Pancreas (tissue), 10 donors: ENCODE measurements at regions not wholly inside any gene's neighbourhood (a gene's known extent, or its start where the extent isn't known, plus 50 kb on each side); places are given as distances from the start of the nearest gene placed in this dataset.
A peak's percentile ranks its signal among the peaks of the same experiment; 100 is the strongest.

Source experiments
- ATAC-seq, 4 donors: fragments of 200-7000 bp; cut with Tn5 transposase; one replicate each; pipeline versions ENCODE4 v1.8.0 to v1.9.1; 2020; ENCODE audit warnings: mild to moderate bottlenecking in 4 of 4, moderate library complexity in 4 of 4
- DNase-seq, 6 donors: peaks; one replicate each; pipeline ENCODE4 v3.0.0-alpha.2; 2020
- FAIRE-seq: peaks from 2 replicates; lab custom pipeline; 2012; peaks lifted over from hg19 to GRCh38; lab: Jason Lieb, UNC
- H3K27ac ChIP-seq, 4 donors: fragments of 200-600 bp; sonication (generic); 1 replicate in 3 of 4; 2 replicates in 1 of 4; pipeline versions ENCODE4 v1.5.0 to v1.8.0; 2020
- H3K27me3 ChIP-seq, 4 donors: fragments of 200-600 bp; one replicate each; pipeline ENCODE4 v1.8.0; 2021
- H3K36me3 ChIP-seq, 3 donors: fragments of 200-600 bp; sonication (generic) in 1 of 3; one replicate each; pipeline versions ENCODE4 v1.5.0 to v1.8.0; 2020 to 2021
- H3K4me1 ChIP-seq, 3 donors: fragments of 200-600 bp; one replicate each; pipeline ENCODE4 v1.8.0; 2021
- H3K4me3 ChIP-seq, 4 donors: fragments of 200-600 bp; sonication (generic) in 2 of 4; one replicate each; pipeline versions ENCODE4 v1.5.0 to v1.8.0; 2020 to 2021
- H3K9me3 ChIP-seq, 4 donors: fragments of 200-600 bp; one replicate each; pipeline ENCODE4 v1.8.0; 2021
- CTCF ChIP-seq, 4 donors: fragments of 200-600 bp; sonication (generic) in 3 of 4; IDR thresholded peaks; one replicate each; pipeline versions ENCODE4 v1.5.0 to v1.8.0; 2021; ENCODE audit warnings: antibody characterized with exemption in 4 of 4
- WGBS, 2 donors: extraction: QIAGEN DNeasy Blood & Tissue Kit; methylation state at CpG; one replicate each; pipeline ENCODE4 v1.1.7; 2013; 5-methylcytosine and 5-hydroxymethylcytosine counted together
- intact Hi-C, 3 donors: fragments of 100-400 bp; cut with DNase I; formaldehyde crosslinking; loops; one replicate each; pipeline versions ENCODE4 v1.11.1 to v1.14.2; 2022
- donor health status: healthy with polysubstance abuse.
- donor health status: DM: no; HTN: no; CAD: no; lungs with moderate emphysema.
- donor health status: DM: no; HTN: no; CAD: no.
- donor health status: control.
- donor health status: control.
- donor health status: Bipolar disorder and iron deficiency.
- donor health status: DM: yes; HTN: yes; CAD: no.
- donor health status: DM: no; HTN: no; CAD: no.
- donor health status: DM: no; HTN: no; CAD: no.
- donor health status: DM: yes; HTN: yes; CAD: no.

- intact Hi-C loops: no loop called here
- H3K4me1 ChIP-seq: no peaks in the 10 kb centered on the region
- no peak for TF ChIP-seq CTCF (IDR thresholded peaks at IDR 0.05)
- FAIRE-seq (no peak), DNase-seq (no peak), ATAC-seq (peak in 2 of 4 donors; percentile 61 to 68)
- H3K27me3 ChIP-seq: no peaks in the 10 kb centered on the region
- H3K36me3 ChIP-seq: no peaks in the 10 kb centered on the region
- no peaks in the 10 kb centered on the region for H3K9me3 ChIP-seq
- no peak overlapping the region for H3K27ac ChIP-seq
- H3K4me3 ChIP-seq: no peak overlapping the region
- 58 to 71% methylated on average over 11 of the region's 11 CpGs for WGBS, 2 donors
These were observed 151.7 kb downstream of the ZC3H11B start for GRCh38 chr1:219460896-219461815.

- H3K9me3 ChIP-seq: no peaks in the 10 kb centered on the region
- FAIRE-seq (no peak), DNase-seq (no peak), ATAC-seq (peak in 1 of 4 donors; percentile 31)
- H3K4me3 ChIP-seq: no peak overlapping the region
- intact Hi-C loops: no loop called here
- H3K27me3 ChIP-seq: no peaks in the 10 kb centered on the region
- WGBS, 2 donors: 88 to 93% methylated on average over 2 of the region's 2 CpGs
- TF ChIP-seq CTCF (IDR thresholded peaks at IDR 0.05): no peak
- no peaks in the 10 kb centered on the region for H3K4me1 ChIP-seq
- no peak overlapping the region for H3K27ac ChIP-seq
- H3K36me3 ChIP-seq: no peaks in the 10 kb centered on the region
These were observed 152.6 kb downstream of the ZC3H11B start for GRCh38 chr1:219460081-219460895.

GRCh38 chr1:219459351-219460080, 153.4 kb downstream of the ZC3H11B start:
- H3K4me3 ChIP-seq: no peak overlapping the region
- no peaks in the 10 kb centered on the region for H3K4me1 ChIP-seq
- ATAC-seq (peak in 1 of 4 donors; percentile 55), DNase-seq (no peak), FAIRE-seq (no peak)
- no peaks in the 10 kb centered on the region for H3K9me3 ChIP-seq
- no peak overlapping the region for H3K27ac ChIP-seq
- intact Hi-C loops: no loop called here
- H3K36me3 ChIP-seq: no peaks in the 10 kb centered on the region
- no peaks in the 10 kb centered on the region for H3K27me3 ChIP-seq
- TF ChIP-seq CTCF (IDR thresholded peaks at IDR 0.05): no peak
- 69 to 81% methylated on average over 5 of the region's 5 CpGs for WGBS, 2 donors

GRCh38 chr1:219446288-219446687, 166.6 kb downstream of the ZC3H11B start:
- ATAC-seq (no peak), DNase-seq (no peak), FAIRE-seq (no peak)
- intact Hi-C loops: no loop called here
- H3K4me1 ChIP-seq: peaks cover 0 to 5% (median 4%) of the 10 kb centered on the region in 3 donors
- H3K36me3 ChIP-seq: no peaks in the 10 kb centered on the region
- no peak overlapping the region for H3K27ac ChIP-seq
- 69 to 73% methylated on average over 3 of the region's 3 CpGs for WGBS, 2 donors
- no peak overlapping the region for H3K4me3 ChIP-seq
- no peak for TF ChIP-seq CTCF (IDR thresholded peaks at IDR 0.05)
- no peaks in the 10 kb centered on the region for H3K27me3 ChIP-seq
- no peaks in the 10 kb centered on the region for H3K9me3 ChIP-seq
